ENCODE measurements at regions not wholly inside any gene's neighbourhood (a gene's known extent, or its start where the extent isn't known, plus 50 kb on each side); places are given as distances from the start of the nearest gene placed in this dataset.

DNA sequence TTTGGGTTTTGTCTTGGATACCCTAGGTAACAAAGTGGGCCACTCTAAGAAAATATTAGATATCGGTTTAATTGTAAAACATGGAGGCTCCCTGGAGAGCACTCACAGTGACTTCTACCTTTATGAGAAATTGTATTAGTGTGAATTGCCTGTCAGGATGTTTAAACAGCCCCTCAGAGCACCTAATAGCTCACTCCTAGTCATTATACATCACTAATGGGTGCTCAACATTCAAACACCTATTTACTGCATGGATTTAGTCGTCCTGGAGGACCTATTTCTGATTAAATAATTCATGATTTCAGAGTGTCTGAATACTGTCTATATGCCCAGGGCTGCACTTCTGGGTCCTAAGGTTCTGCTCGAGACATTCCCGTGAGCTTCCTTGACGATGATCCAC lies 430.2 kb upstream of the EEF2KMT start:
- TF ChIP-seq SIN3A (IDR thresholded peaks at IDR 0.05; ENCODE audit: borderline replicate concordance, insufficient read depth, low read length) (no peak), FOXP2 (optimal IDR thresholded peaks at IDR 0.05; ENCODE audit: borderline replicate concordance, extremely low read depth, extremely low read length, insufficient read depth) (no peak), TAF1 (IDR thresholded peaks at IDR 0.05; ENCODE audit: borderline replicate concordance, insufficient read depth, low read length) (no peak), POLR2AphosphoS5 (IDR thresholded peaks at IDR 0.05; ENCODE audit: low read depth, low read length) (no peak)
- TF ChIP-seq, protein P1, sequence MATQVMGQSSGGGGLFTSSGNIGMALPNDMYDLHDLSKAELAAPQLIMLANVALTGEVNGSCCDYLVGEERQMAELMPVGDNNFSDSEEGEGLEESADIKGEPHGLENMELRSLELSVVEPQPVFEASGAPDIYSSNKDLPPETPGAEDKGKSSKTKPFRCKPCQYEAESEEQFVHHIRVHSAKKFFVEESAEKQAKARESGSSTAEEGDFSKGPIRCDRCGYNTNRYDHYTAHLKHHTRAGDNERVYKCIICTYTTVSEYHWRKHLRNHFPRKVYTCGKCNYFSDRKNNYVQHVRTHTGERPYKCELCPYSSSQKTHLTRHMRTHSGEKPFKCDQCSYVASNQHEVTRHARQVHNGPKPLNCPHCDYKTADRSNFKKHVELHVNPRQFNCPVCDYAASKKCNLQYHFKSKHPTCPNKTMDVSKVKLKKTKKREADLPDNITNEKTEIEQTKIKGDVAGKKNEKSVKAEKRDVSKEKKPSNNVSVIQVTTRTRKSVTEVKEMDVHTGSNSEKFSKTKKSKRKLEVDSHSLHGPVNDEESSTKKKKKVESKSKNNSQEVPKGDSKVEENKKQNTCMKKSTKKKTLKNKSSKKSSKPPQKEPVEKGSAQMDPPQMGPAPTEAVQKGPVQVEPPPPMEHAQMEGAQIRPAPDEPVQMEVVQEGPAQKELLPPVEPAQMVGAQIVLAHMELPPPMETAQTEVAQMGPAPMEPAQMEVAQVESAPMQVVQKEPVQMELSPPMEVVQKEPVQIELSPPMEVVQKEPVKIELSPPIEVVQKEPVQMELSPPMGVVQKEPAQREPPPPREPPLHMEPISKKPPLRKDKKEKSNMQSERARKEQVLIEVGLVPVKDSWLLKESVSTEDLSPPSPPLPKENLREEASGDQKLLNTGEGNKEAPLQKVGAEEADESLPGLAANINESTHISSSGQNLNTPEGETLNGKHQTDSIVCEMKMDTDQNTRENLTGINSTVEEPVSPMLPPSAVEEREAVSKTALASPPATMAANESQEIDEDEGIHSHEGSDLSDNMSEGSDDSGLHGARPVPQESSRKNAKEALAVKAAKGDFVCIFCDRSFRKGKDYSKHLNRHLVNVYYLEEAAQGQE (IDR thresholded peaks at IDR 0.05; ENCODE audit: insufficient read depth in 1 of 2, low read depth in 2 of 2, low read length in 2 of 2): no peak

DNA sequence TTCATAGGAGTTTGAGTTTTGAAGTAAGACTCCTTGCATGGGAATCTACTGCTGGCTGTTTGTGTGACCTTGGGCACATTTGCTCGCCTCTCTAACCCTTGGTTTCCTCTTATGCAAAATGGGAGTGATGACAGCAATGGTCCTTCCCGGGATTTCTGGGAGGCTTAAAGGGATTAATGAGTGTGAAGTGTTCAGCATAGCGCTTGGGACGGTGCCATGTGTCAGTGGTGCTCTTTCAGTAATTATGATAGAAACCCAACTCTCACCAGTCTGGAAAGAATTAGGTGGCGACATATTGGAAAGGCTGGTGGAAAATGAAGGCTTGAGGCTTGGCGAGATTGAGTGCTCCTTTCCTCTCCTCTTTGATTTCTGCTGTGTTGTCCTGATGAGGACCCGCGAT lies 429.2 kb upstream of the EEF2KMT start:
- TF ChIP-seq POLR2AphosphoS5 (IDR thresholded peaks at IDR 0.05; ENCODE audit: low read depth, low read length) (no peak), TAF1 (IDR thresholded peaks at IDR 0.05; ENCODE audit: borderline replicate concordance, insufficient read depth, low read length) (no peak), FOXP2 (optimal IDR thresholded peaks at IDR 0.05; ENCODE audit: borderline replicate concordance, extremely low read depth, extremely low read length, insufficient read depth) (no peak), SIN3A (IDR thresholded peaks at IDR 0.05; ENCODE audit: borderline replicate concordance, insufficient read depth, low read length) (no peak)
- TF ChIP-seq, protein P1 (IDR thresholded peaks at IDR 0.05; ENCODE audit: insufficient read depth in 1 of 2, low read depth in 2 of 2, low read length in 2 of 2): no peak

DNA sequence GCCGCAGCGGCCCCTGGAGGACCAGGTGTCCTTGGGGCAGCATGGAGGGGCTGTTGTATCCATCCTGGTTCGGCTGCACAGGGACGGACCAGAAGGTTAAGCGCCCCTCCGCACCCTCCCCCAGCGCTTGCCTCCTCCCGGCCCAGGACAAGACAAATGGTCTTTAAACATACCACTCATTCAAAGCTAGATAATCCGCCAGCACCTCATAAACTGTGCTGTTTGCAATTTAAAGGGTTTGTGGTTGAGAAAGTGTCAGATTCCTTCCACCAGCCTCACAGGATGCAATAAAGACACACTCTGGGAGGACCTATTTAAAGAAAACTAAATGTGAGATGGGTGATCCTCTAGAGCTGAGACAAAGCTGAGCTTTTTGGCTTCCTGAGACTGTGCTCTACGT lies 426.2 kb upstream of the EEF2KMT start:
- TF ChIP-seq, protein P1 (IDR thresholded peaks at IDR 0.05; ENCODE audit: insufficient read depth in 1 of 2, low read depth in 2 of 2, low read length in 2 of 2): no peak
- TF ChIP-seq SIN3A (IDR thresholded peaks at IDR 0.05; ENCODE audit: borderline replicate concordance, insufficient read depth, low read length): no peak
- no peak for TF ChIP-seq POLR2AphosphoS5 (IDR thresholded peaks at IDR 0.05; ENCODE audit: low read depth, low read length)

DNA sequence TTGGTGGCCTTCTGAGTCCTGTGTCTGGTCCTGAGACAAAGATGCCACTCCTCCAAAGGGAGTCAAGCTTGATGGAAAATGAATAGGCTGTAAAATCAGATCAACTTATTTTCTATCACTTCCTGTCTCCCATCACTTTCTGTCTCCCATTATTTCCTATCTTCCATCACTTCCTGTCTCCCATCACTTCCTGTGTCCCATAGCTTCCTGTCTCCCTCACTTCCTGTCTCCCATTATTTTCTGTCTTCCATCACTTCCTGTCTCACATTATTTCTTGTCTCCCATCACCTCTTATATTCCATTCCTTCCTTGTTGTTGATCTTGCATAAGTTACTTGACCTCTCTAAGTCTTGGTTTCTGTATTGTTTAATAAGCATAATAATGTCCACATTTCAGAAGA lies 418.5 kb upstream of the EEF2KMT start:
- TF ChIP-seq TAF1 (IDR thresholded peaks at IDR 0.05; ENCODE audit: borderline replicate concordance, insufficient read depth, low read length) (no peak), FOXP2 (optimal IDR thresholded peaks at IDR 0.05; ENCODE audit: borderline replicate concordance, extremely low read depth, extremely low read length, insufficient read depth) (no peak), SIN3A (IDR thresholded peaks at IDR 0.05; ENCODE audit: borderline replicate concordance, insufficient read depth, low read length) (no peak), POLR2AphosphoS5 (IDR thresholded peaks at IDR 0.05; ENCODE audit: low read depth, low read length) (no peak)
- TF ChIP-seq, protein P1 (IDR thresholded peaks at IDR 0.05; ENCODE audit: insufficient read depth in 1 of 2, low read depth in 2 of 2, low read length in 2 of 2): no peak

DNA sequence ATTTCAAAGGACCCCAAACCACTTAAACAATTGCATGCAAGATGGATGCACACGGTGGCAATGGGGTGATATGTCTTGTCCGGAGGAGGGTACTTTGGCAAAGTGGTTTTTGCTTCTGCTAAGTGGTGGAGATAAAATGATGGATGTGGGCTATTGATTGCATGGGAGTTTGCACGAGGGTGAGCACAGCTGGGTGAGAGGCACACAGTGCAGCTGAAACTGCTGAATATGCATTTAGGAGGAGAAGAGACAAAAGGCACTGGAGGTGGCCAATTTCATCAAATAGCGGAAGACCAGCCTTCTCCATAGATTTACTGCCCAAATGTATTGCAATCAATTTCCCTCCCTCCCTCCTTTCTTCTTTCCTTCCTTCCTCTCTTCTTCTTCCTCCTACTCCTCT lies 414.4 kb upstream of the EEF2KMT start:
- TF ChIP-seq, protein P1 (IDR thresholded peaks at IDR 0.05; ENCODE audit: insufficient read depth in 1 of 2, low read depth in 2 of 2, low read length in 2 of 2): no peak
- TF ChIP-seq POLR2AphosphoS5 (IDR thresholded peaks at IDR 0.05; ENCODE audit: low read depth, low read length) (no peak), FOXP2 (optimal IDR thresholded peaks at IDR 0.05; ENCODE audit: borderline replicate concordance, extremely low read depth, extremely low read length, insufficient read depth) (no peak), TAF1 (IDR thresholded peaks at IDR 0.05; ENCODE audit: borderline replicate concordance, insufficient read depth, low read length) (no peak), SIN3A (IDR thresholded peaks at IDR 0.05; ENCODE audit: borderline replicate concordance, insufficient read depth, low read length) (no peak)
